PFSK-1 (cell line): ENCODE measurements at regions not wholly inside any gene's neighbourhood (a gene's known extent, or its start where the extent isn't known, plus 50 kb on each side); places are given as distances from the start of the nearest gene placed in this dataset.

Source experiments
- FOXP2 ChIP-seq: optimal IDR thresholded peaks from 2 replicates; pipeline ENCODE3; 2011; ENCODE audit warnings: borderline replicate concordance, control low read depth, inconsistent platforms; ENCODE audit not compliant: insufficient read depth; ENCODE audit errors: extremely low read length, extremely low read depth
- POLR2AphosphoS5 ChIP-seq: IDR thresholded peaks from 2 replicates; pipeline ENCODE4 v1.6.1; 2012; ENCODE audit warnings: low read depth, mild to moderate bottlenecking, control low read depth, low read length, moderate library complexity
- REST ChIP-seq, 2 experiments: IDR thresholded peaks; 2 replicates each; pipeline versions ENCODE4 v1.6.1 to v1.8.0; 2011 to 2012; ENCODE audit warnings: low read depth in 2 of 2, low read length in 2 of 2, control low read depth in 1 of 2, inconsistent platforms in 1 of 2, mild to moderate bottlenecking in 1 of 2, moderate library complexity in 1 of 2; ENCODE audit not compliant: insufficient read depth in 1 of 2
- SIN3A ChIP-seq: IDR thresholded peaks from 2 replicates; pipeline ENCODE4 v1.6.1; 2012; ENCODE audit warnings: mild to moderate bottlenecking, low read length, moderate library complexity, borderline replicate concordance; ENCODE audit not compliant: insufficient read depth
- TAF1 ChIP-seq: IDR thresholded peaks from 2 replicates; pipeline ENCODE4 v1.6.1; 2012; ENCODE audit warnings: low read length, control low read depth, borderline replicate concordance; ENCODE audit not compliant: insufficient read depth

DNA sequence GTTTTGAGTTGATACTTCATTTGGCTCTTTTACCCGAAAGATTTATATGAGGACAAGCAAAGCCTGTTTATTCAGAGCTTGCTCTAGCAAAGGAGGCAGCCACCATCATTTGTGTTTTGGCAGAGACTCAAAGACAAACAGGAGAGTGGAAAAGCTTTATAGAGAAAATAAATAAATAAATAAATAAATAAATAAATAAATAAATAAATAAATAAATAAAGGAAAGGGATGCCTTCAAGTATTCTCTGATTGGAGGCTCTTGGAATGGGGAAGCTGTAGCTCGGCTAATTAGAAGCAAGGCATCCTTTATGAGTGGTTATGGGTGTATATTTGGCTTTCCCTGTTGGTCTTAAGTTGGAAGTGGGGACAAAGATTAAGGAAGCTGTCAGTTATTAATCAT is 229.8 kb downstream of the RASSF9 start:
- TF ChIP-seq REST (IDR thresholded peaks at IDR 0.05; ENCODE audit: insufficient read depth in 1 of 2, low read depth in 2 of 2, low read length in 2 of 2) (no peak), POLR2AphosphoS5 (no peak), FOXP2 (no peak), TAF1 (no peak), SIN3A (no peak)
